ENCODE measurements at regions not wholly inside any gene's neighbourhood (a gene's known extent, or its start where the extent isn't known, plus 50 kb on each side); places are given as distances from the start of the nearest gene placed in this dataset.

GRCh38 chr14:73783107-73783727, 68.4 kb upstream of the PTGR2 start:
- Histone ChIP-seq H3K9ac (no peak overlapping the region), H2AFZ (no peak overlapping the region), H3K4me2 (ENCODE audit: unreplicated experiment) (no peak overlapping the region), H3K9me3 (ENCODE audit: low read depth) (no peaks in the 10 kb centered on the region), H3K27ac (no peak overlapping the region), H3K4me3 (no peak overlapping the region), H3F3A (ENCODE audit: insufficient read depth) (peaks cover 44% of the 10 kb centered on the region), H3K36me3 (ENCODE audit: low read depth) (no peaks in the 10 kb centered on the region; the same call in 1 of the 2 replicates), H3K9me2 (ENCODE audit: insufficient read depth) (no peaks in the 10 kb centered on the region), H3K79me2 (ENCODE audit: insufficient read depth) (peaks cover 60% of the 10 kb centered on the region), H4K20me1 (ENCODE audit: insufficient read depth) (no peaks in the 10 kb centered on the region), H3K27me3 (replicated peaks; ENCODE audit: insufficient read depth) (no peaks in the 10 kb centered on the region), H3K4me1 (ENCODE audit: insufficient read depth) (peaks cover 30% of the 10 kb centered on the region)
- WGBS, 2 experiments (ENCODE audit: low coverage in 1 of 2, low lambda C conversion rate in 2 of 2, missing lambda C conversion rate in 2 of 2), result 89 to 90% methylated on average over 10 of the region's 10 CpGs
- in situ Hi-C loops (cut with MboI), result no loop called here
- TF ChIP-seq EZH2phosphoT487 (IDR thresholded peaks at IDR 0.05; ENCODE audit: insufficient read depth, low read depth), result no peak
- TF ChIP-seq EZH2 (IDR thresholded peaks at IDR 0.05; ENCODE audit: insufficient read depth, poor library complexity, severe bottlenecking), result no peak
- DNase-seq, result no peak

GRCh38 chr14:73782623-73783022, 68.4 kb upstream of the PNMA1 start:
- Histone ChIP-seq H4K20me1 (ENCODE audit: insufficient read depth) (no peaks in the 10 kb centered on the region), H3K9me2 (ENCODE audit: insufficient read depth) (no peaks in the 10 kb centered on the region)
- WGBS, 2 experiments (ENCODE audit: low coverage in 1 of 2, low lambda C conversion rate in 2 of 2, missing lambda C conversion rate in 2 of 2), result 84 to 85% methylated on average over 2 of the region's 2 CpGs

DNA sequence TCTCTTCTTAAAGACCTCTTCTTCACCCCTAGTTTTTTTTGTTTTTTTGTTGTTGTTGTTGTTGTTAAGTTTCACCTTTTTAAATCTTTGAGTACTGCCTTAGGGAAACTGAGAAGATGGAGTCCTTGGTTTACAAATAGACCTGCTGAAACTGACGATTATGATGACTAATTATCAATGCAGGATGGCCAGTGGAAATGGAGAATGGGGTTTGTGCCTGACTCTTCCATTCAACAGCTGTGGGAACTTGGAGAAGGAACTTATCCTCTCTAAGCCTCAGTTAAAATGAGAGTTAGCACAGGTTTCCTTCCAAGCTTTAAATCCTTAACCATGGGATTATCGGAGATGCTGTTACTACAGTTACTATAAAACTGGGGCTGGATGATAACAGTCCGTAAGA, 66.7 kb upstream of the PNMA1 start:
- H3K4me1 ChIP-seq (ENCODE audit: insufficient read depth), result peaks cover 22% of the 10 kb centered on the region
- no peaks in the 10 kb centered on the region for H4K20me1 ChIP-seq (ENCODE audit: insufficient read depth)
- H3K36me3 ChIP-seq (ENCODE audit: low read depth), result no peaks in the 10 kb centered on the region; the same call in 1 of the 2 replicates
- H3K27ac ChIP-seq, result no peak overlapping the region
- H3K9me3 ChIP-seq (ENCODE audit: low read depth), result no peaks in the 10 kb centered on the region
- 64 to 74% methylated on average over 3 of the region's 3 CpGs for WGBS, 2 experiments (ENCODE audit: low coverage in 1 of 2, low lambda C conversion rate in 2 of 2, missing lambda C conversion rate in 2 of 2)
- H3K4me2 ChIP-seq (ENCODE audit: unreplicated experiment), result no peak overlapping the region
- peaks cover 74% of the 10 kb centered on the region for H3K79me2 ChIP-seq (ENCODE audit: insufficient read depth)
- no peaks in the 10 kb centered on the region for H3K9me2 ChIP-seq (ENCODE audit: insufficient read depth)
- peaks cover 28% of the 10 kb centered on the region for H3F3A ChIP-seq (ENCODE audit: insufficient read depth)
- no peak overlapping the region for H3K9ac ChIP-seq
- H2AFZ ChIP-seq, result no peak overlapping the region
- H3K27me3 ChIP-seq (replicated peaks; ENCODE audit: insufficient read depth), result no peaks in the 10 kb centered on the region
- DNase-seq, result no peak
- H3K4me3 ChIP-seq, result no peak overlapping the region
- in situ Hi-C loops (cut with MboI), result no loop called here
- no peak for TF ChIP-seq EZH2 (IDR thresholded peaks at IDR 0.05; ENCODE audit: insufficient read depth, poor library complexity, severe bottlenecking)
- no peak for TF ChIP-seq EZH2phosphoT487 (IDR thresholded peaks at IDR 0.05; ENCODE audit: insufficient read depth, low read depth)

More at GRCh38 chr14:73782623-73783022, 68.4 kb upstream of the PNMA1 start:
- in situ Hi-C loops (cut with MboI), result no loop called here
- TF ChIP-seq EZH2phosphoT487 (IDR thresholded peaks at IDR 0.05; ENCODE audit: insufficient read depth, low read depth), result no peak
- no peak for TF ChIP-seq EZH2 (IDR thresholded peaks at IDR 0.05; ENCODE audit: insufficient read depth, poor library complexity, severe bottlenecking)
- peaks cover 38% of the 10 kb centered on the region for H3F3A ChIP-seq (ENCODE audit: insufficient read depth)
- no peak overlapping the region for H3K4me3 ChIP-seq
- H3K36me3 ChIP-seq (ENCODE audit: low read depth), result no peaks in the 10 kb centered on the region; the same call in 1 of the 2 replicates
- H2AFZ ChIP-seq, result no peak overlapping the region
- no peak overlapping the region for H3K27ac ChIP-seq
- no peak overlapping the region for H3K4me2 ChIP-seq (ENCODE audit: unreplicated experiment)
- peaks cover 63% of the 10 kb centered on the region for H3K79me2 ChIP-seq (ENCODE audit: insufficient read depth)
- DNase-seq, result no peak
- H3K27me3 ChIP-seq (replicated peaks; ENCODE audit: insufficient read depth), result no peaks in the 10 kb centered on the region
- H3K9ac ChIP-seq, result no peak overlapping the region
- no peaks in the 10 kb centered on the region for H3K9me3 ChIP-seq (ENCODE audit: low read depth)
- H3K4me1 ChIP-seq (ENCODE audit: insufficient read depth), result peaks cover 24% of the 10 kb centered on the region

DNA sequence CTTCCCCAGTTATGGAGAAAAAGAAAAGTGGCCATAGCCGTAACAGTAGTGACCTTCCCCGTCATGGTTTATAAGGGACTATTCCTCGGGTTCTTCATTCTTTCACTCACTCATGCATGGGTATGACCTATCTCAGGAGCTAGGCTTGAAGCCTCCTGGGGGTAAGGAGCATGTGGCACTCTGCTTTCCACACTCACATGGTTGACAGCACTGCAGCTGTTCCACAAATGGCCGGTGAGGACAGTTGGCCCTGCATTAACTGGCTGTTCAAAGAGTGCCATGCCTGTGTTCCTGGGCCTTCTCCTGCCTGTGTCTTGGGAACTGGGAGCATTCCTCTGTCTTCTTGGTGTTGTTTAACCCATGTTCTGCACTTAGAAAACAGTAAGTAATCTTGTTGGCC, 66.2 kb upstream of the PNMA1 start:
- DNase-seq, result no peak
- no peaks in the 10 kb centered on the region for H4K20me1 ChIP-seq (ENCODE audit: insufficient read depth)
- H3K27me3 ChIP-seq (replicated peaks; ENCODE audit: insufficient read depth), result no peaks in the 10 kb centered on the region
- H3K9me2 ChIP-seq (ENCODE audit: insufficient read depth), result no peaks in the 10 kb centered on the region
- TF ChIP-seq EZH2phosphoT487 (IDR thresholded peaks at IDR 0.05; ENCODE audit: insufficient read depth, low read depth) (no peak), EZH2 (IDR thresholded peaks at IDR 0.05; ENCODE audit: insufficient read depth, poor library complexity, severe bottlenecking) (no peak)
- peaks cover 78% of the 10 kb centered on the region for H3K79me2 ChIP-seq (ENCODE audit: insufficient read depth)
- no peaks in the 10 kb centered on the region for H3K9me3 ChIP-seq (ENCODE audit: low read depth)
- H3K4me3 ChIP-seq, result no peak overlapping the region
- H3K9ac ChIP-seq, result no peak overlapping the region
- H3K27ac ChIP-seq, result no peak overlapping the region
- WGBS, 2 experiments (ENCODE audit: low coverage in 1 of 2, low lambda C conversion rate in 2 of 2, missing lambda C conversion rate in 2 of 2), result 53 to 64% methylated on average over 4 of the region's 4 CpGs
- H3K36me3 ChIP-seq (ENCODE audit: low read depth), result no peaks in the 10 kb centered on the region; the same call in 1 of the 2 replicates
- no peak overlapping the region for H3K4me2 ChIP-seq (ENCODE audit: unreplicated experiment)
- in situ Hi-C loops (cut with MboI), result no loop called here
- peaks cover 23% of the 10 kb centered on the region for H3F3A ChIP-seq (ENCODE audit: insufficient read depth)
- H2AFZ ChIP-seq, result no peak overlapping the region
- peaks cover 19% of the 10 kb centered on the region for H3K4me1 ChIP-seq (ENCODE audit: insufficient read depth)
